Esophagus muscularis mucosa (tissue), 3 donors: ENCODE measurements at regions not wholly inside any gene's neighbourhood (a gene's known extent, or its start where the extent isn't known, plus 50 kb on each side); places are given as distances from the start of the nearest gene placed in this dataset.

Experiments
- POLR2A ChIP-seq: fragments of 450-650 bp; IDR thresholded peaks from one replicate; pipeline ENCODE4 v1.6.1; 2017; ENCODE audit warnings: antibody characterized with exemption, moderate library complexity, mild to moderate bottlenecking, low read depth
- TF ChIP-seq, protein P1 (sequence below), 3 experiments: fragments of 200-600 bp in 2 of 3; fragments of 450-650 bp in 1 of 3; sonication (generic) in 2 of 3; IDR thresholded peaks; one replicate each; pipeline ENCODE4 v1.5.1; 2017 to 2019; ENCODE audit warnings: antibody characterized with exemption in 3 of 3, mild to moderate bottlenecking in 2 of 3, moderate library complexity in 1 of 3

GRCh38 chrY:7687086-7687485, 775.5 kb upstream of the AMELY start:
- TF ChIP-seq POLR2A, result no peak
- TF ChIP-seq, protein P1, sequence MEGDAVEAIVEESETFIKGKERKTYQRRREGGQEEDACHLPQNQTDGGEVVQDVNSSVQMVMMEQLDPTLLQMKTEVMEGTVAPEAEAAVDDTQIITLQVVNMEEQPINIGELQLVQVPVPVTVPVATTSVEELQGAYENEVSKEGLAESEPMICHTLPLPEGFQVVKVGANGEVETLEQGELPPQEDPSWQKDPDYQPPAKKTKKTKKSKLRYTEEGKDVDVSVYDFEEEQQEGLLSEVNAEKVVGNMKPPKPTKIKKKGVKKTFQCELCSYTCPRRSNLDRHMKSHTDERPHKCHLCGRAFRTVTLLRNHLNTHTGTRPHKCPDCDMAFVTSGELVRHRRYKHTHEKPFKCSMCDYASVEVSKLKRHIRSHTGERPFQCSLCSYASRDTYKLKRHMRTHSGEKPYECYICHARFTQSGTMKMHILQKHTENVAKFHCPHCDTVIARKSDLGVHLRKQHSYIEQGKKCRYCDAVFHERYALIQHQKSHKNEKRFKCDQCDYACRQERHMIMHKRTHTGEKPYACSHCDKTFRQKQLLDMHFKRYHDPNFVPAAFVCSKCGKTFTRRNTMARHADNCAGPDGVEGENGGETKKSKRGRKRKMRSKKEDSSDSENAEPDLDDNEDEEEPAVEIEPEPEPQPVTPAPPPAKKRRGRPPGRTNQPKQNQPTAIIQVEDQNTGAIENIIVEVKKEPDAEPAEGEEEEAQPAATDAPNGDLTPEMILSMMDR (IDR thresholded peaks at IDR 0.05), result no peak
